H9 (cell line): ENCODE measurements at regions not wholly inside any gene's neighbourhood (a gene's known extent, or its start where the extent isn't known, plus 50 kb on each side); places are given as distances from the start of the nearest gene placed in this dataset.

ENCODE experiments used
- DNase-seq: peaks from one replicate; pipeline ENCODE4 v3.0.0-alpha.2; 2017
- H2AFZ ChIP-seq: one replicate; pipeline ENCODE4 v1.6.1; 2013; ENCODE audit warnings: mild to moderate bottlenecking, low read length, control low read depth, moderate library complexity
- H2AK5ac ChIP-seq: 2 replicates; pipeline ENCODE4 v1.6.1; 2013; ENCODE audit warnings: low read length, control low read depth, mixed read lengths; ENCODE audit not compliant: insufficient read length
- H2BK120ac ChIP-seq: one replicate; pipeline ENCODE4 v1.6.1; 2013; ENCODE audit warnings: low read depth, mild to moderate bottlenecking, low read length, control low read depth, inconsistent platforms; ENCODE audit not compliant: poor library complexity, severe bottlenecking
- H2BK12ac ChIP-seq: 2 replicates; pipeline ENCODE4 v1.6.1; 2013; ENCODE audit warnings: low read length, control low read depth, mixed read lengths, low read depth; ENCODE audit not compliant: insufficient read length
- H2BK15ac ChIP-seq: 2 replicates; pipeline ENCODE4 v1.6.1; 2013; ENCODE audit warnings: low read depth, low read length, control low read depth
- H2BK20ac ChIP-seq: one replicate; pipeline ENCODE4 v1.6.1; 2013; ENCODE audit warnings: low read depth, mild to moderate bottlenecking, low read length, control low read depth, inconsistent platforms; ENCODE audit not compliant: poor library complexity, severe bottlenecking
- H2BK5ac ChIP-seq: 2 replicates; pipeline ENCODE4 v1.6.1; 2013; ENCODE audit warnings: low read length, control low read depth, mixed read lengths; ENCODE audit not compliant: insufficient read length
- H3K14ac ChIP-seq: 2 replicates; pipeline ENCODE4 v1.6.1; 2013; ENCODE audit warnings: low read length, control low read depth; ENCODE audit not compliant: insufficient read depth
- H3K18ac ChIP-seq: 2 replicates; pipeline ENCODE4 v1.6.1; 2013; ENCODE audit warnings: low read depth, mild to moderate bottlenecking, mixed read lengths, low read length, control low read depth; ENCODE audit not compliant: insufficient read length
- H3K23ac ChIP-seq: 2 replicates; pipeline ENCODE4 v1.6.1; 2013; ENCODE audit warnings: low read length, control low read depth, mixed read lengths, low read depth; ENCODE audit not compliant: insufficient read length
- H3K23me2 ChIP-seq: 2 replicates; pipeline ENCODE4 v1.6.1; 2013; ENCODE audit warnings: low read depth, mild to moderate bottlenecking, mixed read lengths, low read length, control low read depth; ENCODE audit not compliant: insufficient read length, poor library complexity, severe bottlenecking
- H3K27ac ChIP-seq: 2 replicates; pipeline ENCODE4 v1.5.1; 2013; ENCODE audit warnings: low read length, control low read depth, mixed read lengths, low read depth; ENCODE audit not compliant: insufficient read length
- H3K27me3 ChIP-seq: 2 replicates; pipeline ENCODE4 v1.6.1; 2013; ENCODE audit warnings: low read length, control low read depth, inconsistent platforms; ENCODE audit not compliant: insufficient read depth
- H3K4ac ChIP-seq: 2 replicates; pipeline ENCODE4 v1.6.1; 2013; ENCODE audit warnings: low read depth, mild to moderate bottlenecking, control low read depth, inconsistent platforms, low read length, moderate library complexity
- H3K4me1 ChIP-seq: 2 replicates; pipeline ENCODE4 v1.6.1; 2013; ENCODE audit warnings: low read length, control low read depth, inconsistent platforms; ENCODE audit not compliant: insufficient read depth
- H3K4me2 ChIP-seq: 2 replicates; pipeline ENCODE4 v1.6.1; 2013; ENCODE audit warnings: low read length, control low read depth, mixed read lengths; ENCODE audit not compliant: insufficient read length, insufficient read depth
- H3K56ac ChIP-seq: 2 replicates; pipeline ENCODE4 v1.6.1; 2013; ENCODE audit warnings: low read depth, mild to moderate bottlenecking, mixed read lengths, low read length, control low read depth; ENCODE audit not compliant: insufficient read length
- H3K79me1 ChIP-seq: 2 replicates; pipeline ENCODE4 v1.6.1; 2013; ENCODE audit warnings: low read depth, mild to moderate bottlenecking, moderate library complexity, low read length, control low read depth, inconsistent platforms; ENCODE audit not compliant: insufficient read depth, poor library complexity, severe bottlenecking
- H3K79me2 ChIP-seq: 2 replicates; pipeline ENCODE4 v1.6.1; 2013; ENCODE audit warnings: low read length, control low read depth, inconsistent platforms; ENCODE audit not compliant: insufficient read depth
- H3K9ac ChIP-seq: 2 replicates; pipeline ENCODE4 v1.6.1; 2013; ENCODE audit warnings: low read length, control low read depth, mixed read lengths; ENCODE audit not compliant: insufficient read length; ENCODE audit errors: extremely low read depth
- H3K9me3 ChIP-seq: one replicate; pipeline ENCODE4 v1.6.1; 2013; ENCODE audit warnings: low read depth, low read length, inconsistent platforms; ENCODE audit not compliant: control insufficient read depth
- H3T11ph ChIP-seq: one replicate; pipeline ENCODE4 v1.6.1; 2013; ENCODE audit warnings: mild to moderate bottlenecking, low read length, control low read depth, inconsistent platforms
- H4K20me1 ChIP-seq: one replicate; pipeline ENCODE4 v1.6.1; 2013; ENCODE audit not compliant: control insufficient read depth, insufficient read length, insufficient read depth
- H4K5ac ChIP-seq: 2 replicates; pipeline ENCODE4 v1.6.1; 2013; ENCODE audit warnings: low read depth, mild to moderate bottlenecking, mixed read lengths, low read length, control low read depth; ENCODE audit not compliant: insufficient read length
- H4K8ac ChIP-seq: replicated peaks from 2 replicates; pipeline ENCODE4 v1.6.1; 2013; ENCODE audit warnings: low read length, control low read depth, mixed read lengths, low read depth; ENCODE audit not compliant: insufficient read length
- H4K91ac ChIP-seq: 2 replicates; pipeline ENCODE4 v1.6.1; 2013; ENCODE audit warnings: low read depth, mild to moderate bottlenecking, moderate library complexity, mixed read lengths, low read length, control low read depth; ENCODE audit not compliant: insufficient read length
- H3K27ac Mint-ChIP-seq, 3 experiments: 2 replicates in 2 of 3; 3 replicates in 1 of 3; pipeline ENCODE4 v1.8.0; 2020 to 2021; ENCODE audit warnings: mixed read lengths in 3 of 3, mild to moderate bottlenecking in 1 of 3, moderate library complexity in 1 of 3
- H3K27me3 Mint-ChIP-seq: 2 replicates; pipeline ENCODE4 v1.8.0; 2021; ENCODE audit warnings: low read depth, mild to moderate bottlenecking, moderate library complexity, mixed read lengths
- H3K36me3 Mint-ChIP-seq, 3 experiments: 2 replicates in 2 of 3; 3 replicates in 1 of 3; pipeline ENCODE4 v1.8.0; 2020 to 2021; ENCODE audit warnings: low read depth in 3 of 3, mixed read lengths in 3 of 3; ENCODE audit not compliant: insufficient read depth in 1 of 3
- H3K4me1 Mint-ChIP-seq, 2 experiments: 2 replicates each; pipeline ENCODE4 v1.8.0; 2020; ENCODE audit warnings: mixed read lengths in 2 of 2
- H3K4me3 Mint-ChIP-seq, 2 experiments: 2 replicates in 1 of 2; 3 replicates in 1 of 2; pipeline ENCODE4 v1.8.0; 2020 to 2021; ENCODE audit warnings: mild to moderate bottlenecking in 2 of 2, mixed read lengths in 2 of 2, moderate library complexity in 1 of 2
- H3K9me3 Mint-ChIP-seq, 2 experiments: 2 replicates in 1 of 2; 3 replicates in 1 of 2; pipeline ENCODE4 v1.8.0; 2020; ENCODE audit warnings: mild to moderate bottlenecking in 2 of 2, mixed read lengths in 2 of 2, moderate library complexity in 1 of 2
- WGBS: extraction: QIAGEN DNeasy Blood & Tissue Kit; methylation state at CpG from one replicate; pipeline ENCODE4 v1.1.7; 2013; ENCODE audit warnings: missing lambda C conversion rate, low lambda C conversion rate, mixed read lengths; ENCODE audit not compliant: insufficient read length; ENCODE audit errors: extremely low coverage; 5-methylcytosine and 5-hydroxymethylcytosine counted together
- TF ChIP-seq, protein P1 (sequence below): fragments of 200-600 bp; sonication (generic); conservative IDR thresholded peaks from 3 replicates; pipeline ENCODE4 v1.8.0; 2021; ENCODE audit warnings: antibody characterized with exemption, mild to moderate bottlenecking

DNA sequence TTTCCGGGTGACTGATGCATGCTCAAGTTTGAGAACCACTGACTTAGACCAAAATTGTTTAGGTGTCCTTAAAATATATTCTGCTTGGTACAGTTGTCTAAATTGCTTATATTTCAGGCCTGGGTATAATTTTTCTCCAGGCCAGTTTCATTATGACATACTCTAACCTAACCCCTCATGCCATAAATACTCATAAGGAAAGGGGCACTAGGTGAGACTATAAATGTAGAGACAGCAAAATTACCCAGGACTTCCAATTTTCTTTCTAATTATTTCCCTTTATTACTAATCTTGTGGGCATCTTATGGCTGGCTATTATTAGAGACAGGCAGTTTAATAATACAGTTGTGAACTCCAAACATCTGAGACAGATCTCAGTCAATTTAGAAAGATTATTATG, 150.2 kb downstream of the RRAGB start:
- Histone ChIP-seq H2BK15ac (no peak overlapping the region), H2BK12ac (no peak overlapping the region), H3K27ac (no peak overlapping the region), H2BK20ac (no peak overlapping the region), H2AK5ac (no peak overlapping the region), H3K18ac (no peak overlapping the region), H3K23me2 (no peaks in the 10 kb centered on the region), H3K4ac (no peak overlapping the region), H3K79me1 (no peaks in the 10 kb centered on the region), H4K20me1 (no peaks in the 10 kb centered on the region), H3K56ac (no peak overlapping the region), H4K5ac (no peak overlapping the region), H4K91ac (no peak overlapping the region), H2BK120ac (no peak overlapping the region), H3K23ac (no peak overlapping the region), H3K9ac (no peak overlapping the region), H3K14ac (no peak overlapping the region), H3K9me3 (peaks cover 6% of the 10 kb centered on the region), H3K79me2 (no peaks in the 10 kb centered on the region), H2AFZ (no peak overlapping the region), H3K27me3 (no peaks in the 10 kb centered on the region), H3T11ph (no peak overlapping the region), H3K4me1 (no peaks in the 10 kb centered on the region), H3K4me2 (no peak overlapping the region), H2BK5ac (no peak overlapping the region), H4K8ac (no peak overlapping the region)
- DNase-seq: no peak
- H3K9me3 Mint-ChIP-seq: peaks cover 76 to 78% of the 10 kb centered on the region in 2 experiments
- TF ChIP-seq, protein P1, sequence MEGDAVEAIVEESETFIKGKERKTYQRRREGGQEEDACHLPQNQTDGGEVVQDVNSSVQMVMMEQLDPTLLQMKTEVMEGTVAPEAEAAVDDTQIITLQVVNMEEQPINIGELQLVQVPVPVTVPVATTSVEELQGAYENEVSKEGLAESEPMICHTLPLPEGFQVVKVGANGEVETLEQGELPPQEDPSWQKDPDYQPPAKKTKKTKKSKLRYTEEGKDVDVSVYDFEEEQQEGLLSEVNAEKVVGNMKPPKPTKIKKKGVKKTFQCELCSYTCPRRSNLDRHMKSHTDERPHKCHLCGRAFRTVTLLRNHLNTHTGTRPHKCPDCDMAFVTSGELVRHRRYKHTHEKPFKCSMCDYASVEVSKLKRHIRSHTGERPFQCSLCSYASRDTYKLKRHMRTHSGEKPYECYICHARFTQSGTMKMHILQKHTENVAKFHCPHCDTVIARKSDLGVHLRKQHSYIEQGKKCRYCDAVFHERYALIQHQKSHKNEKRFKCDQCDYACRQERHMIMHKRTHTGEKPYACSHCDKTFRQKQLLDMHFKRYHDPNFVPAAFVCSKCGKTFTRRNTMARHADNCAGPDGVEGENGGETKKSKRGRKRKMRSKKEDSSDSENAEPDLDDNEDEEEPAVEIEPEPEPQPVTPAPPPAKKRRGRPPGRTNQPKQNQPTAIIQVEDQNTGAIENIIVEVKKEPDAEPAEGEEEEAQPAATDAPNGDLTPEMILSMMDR: no peak
- peaks cover 0 to 5% (median 0%) of the 10 kb centered on the region in 3 experiments; a peak in 3 of 7 replicates for H3K36me3 Mint-ChIP-seq
- WGBS: no CpG with 5 or more reads among the region's 1 CpG
- H3K4me1 Mint-ChIP-seq: peaks cover 22 to 23% of the 10 kb centered on the region in 2 experiments
- H3K4me3 Mint-ChIP-seq: no peak overlapping the region
- no peak overlapping the region for H3K27ac Mint-ChIP-seq
- H3K27me3 Mint-ChIP-seq: no peaks in the 10 kb centered on the region
